Aorta (tissue), 5 donors: ENCODE measurements at regions not wholly inside any gene's neighbourhood (a gene's known extent, or its start where the extent isn't known, plus 50 kb on each side); places are given as distances from the start of the nearest gene placed in this dataset.

ENCODE experiments used
- ATAC-seq: fragments of 200-7000 bp; cut with Tn5 transposase; one replicate; pipeline ENCODE4 v1.9.1; 2022; ENCODE audit warnings: moderate library complexity; ENCODE audit not compliant: low FRiP score
- DNase-seq, 2 donors: peaks; one replicate each; pipeline ENCODE4 v3.0.0-alpha.2; 2020
- H3K27ac ChIP-seq, 2 donors: one replicate each; pipeline ENCODE4 v1.5.1; 2013; ENCODE audit warnings: low read length in 2 of 2, mild to moderate bottlenecking in 2 of 2, moderate library complexity in 2 of 2, control low read depth in 1 of 2, inconsistent platforms in 1 of 2, low read depth in 1 of 2
- H3K27me3 ChIP-seq, 2 donors: one replicate each; pipeline ENCODE4 v1.6.1; 2013; ENCODE audit warnings: control low read depth in 1 of 2, low read length in 1 of 2, mild to moderate bottlenecking in 1 of 2, moderate library complexity in 1 of 2; ENCODE audit not compliant: insufficient read depth in 2 of 2, control insufficient read depth in 1 of 2
- H3K36me3 ChIP-seq, 2 donors: one replicate each; pipeline ENCODE4 v1.6.1; 2013; ENCODE audit warnings: control low read depth in 1 of 2, low read length in 1 of 2, mild to moderate bottlenecking in 1 of 2; ENCODE audit not compliant: insufficient read depth in 2 of 2, control insufficient read depth in 1 of 2
- H3K4me1 ChIP-seq, 2 donors: one replicate each; pipeline ENCODE4 v1.6.1; 2013; ENCODE audit warnings: low read length in 2 of 2, control low read depth in 1 of 2, mild to moderate bottlenecking in 1 of 2, moderate library complexity in 1 of 2; ENCODE audit not compliant: insufficient read depth in 2 of 2, control insufficient read depth in 1 of 2
- H3K4me3 ChIP-seq, 2 donors: one replicate each; pipeline ENCODE4 v1.5.1; 2013; ENCODE audit warnings: low read length in 2 of 2, control low read depth in 1 of 2, mild to moderate bottlenecking in 1 of 2
- H3K9me3 ChIP-seq: one replicate; pipeline ENCODE4 v1.6.1; 2013; ENCODE audit warnings: mild to moderate bottlenecking, low read length; ENCODE audit not compliant: control insufficient read depth
- WGBS, 2 donors: extraction: QIAGEN DNeasy Blood & Tissue Kit; methylation state at CpG; one replicate each; pipeline ENCODE4 v1.1.7; 2013; 5-methylcytosine and 5-hydroxymethylcytosine counted together
- intact Hi-C, 2 donors: fragments of 100-400 bp; cut with DNase I; formaldehyde crosslinking; loops; one replicate each; pipeline versions ENCODE4 v1.14.2 to v1.15.0; 2022
- donor health status: healthy with polysubstance abuse.
- donor health status: Bipolar disorder and iron deficiency.
- donor health status: DM: no; HTN: no; CAD: no.
- donor health status: DM: no; HTN: no; CAD: no.
- donor health status: DM: yes; HTN: yes; CAD: no.

- ATAC-seq, result no peak
- Histone ChIP-seq H3K36me3 (no peaks in the 10 kb centered on the region), H3K9me3 (no peaks in the 10 kb centered on the region), H3K4me3 (no peak overlapping the region), H3K4me1 (no peaks in the 10 kb centered on the region), H3K27ac (no peak overlapping the region), H3K27me3 (no peaks in the 10 kb centered on the region)
- intact Hi-C loops, result no loop called here
- DNase-seq, result no peak
- WGBS, 2 donors, result 86 to 94% methylated on average over 1 of the region's 1 CpG
Measured at GRCh38 chr11:112826788-112827187, 134.4 kb upstream of the NCAM1 start.

- DNase-seq (no peak), ATAC-seq (no peak)
- Histone ChIP-seq H3K9me3 (no peaks in the 10 kb centered on the region), H3K27me3 (no peaks in the 10 kb centered on the region), H3K27ac (no peak overlapping the region), H3K36me3 (no peaks in the 10 kb centered on the region), H3K4me3 (no peak overlapping the region), H3K4me1 (no peaks in the 10 kb centered on the region)
- 80 to 92% methylated on average over 4 of the region's 4 CpGs for WGBS, 2 donors
- intact Hi-C loops, result no loop called here
Measured at GRCh38 chr11:112828421-112828820, 132.8 kb upstream of the NCAM1 start.

DNA sequence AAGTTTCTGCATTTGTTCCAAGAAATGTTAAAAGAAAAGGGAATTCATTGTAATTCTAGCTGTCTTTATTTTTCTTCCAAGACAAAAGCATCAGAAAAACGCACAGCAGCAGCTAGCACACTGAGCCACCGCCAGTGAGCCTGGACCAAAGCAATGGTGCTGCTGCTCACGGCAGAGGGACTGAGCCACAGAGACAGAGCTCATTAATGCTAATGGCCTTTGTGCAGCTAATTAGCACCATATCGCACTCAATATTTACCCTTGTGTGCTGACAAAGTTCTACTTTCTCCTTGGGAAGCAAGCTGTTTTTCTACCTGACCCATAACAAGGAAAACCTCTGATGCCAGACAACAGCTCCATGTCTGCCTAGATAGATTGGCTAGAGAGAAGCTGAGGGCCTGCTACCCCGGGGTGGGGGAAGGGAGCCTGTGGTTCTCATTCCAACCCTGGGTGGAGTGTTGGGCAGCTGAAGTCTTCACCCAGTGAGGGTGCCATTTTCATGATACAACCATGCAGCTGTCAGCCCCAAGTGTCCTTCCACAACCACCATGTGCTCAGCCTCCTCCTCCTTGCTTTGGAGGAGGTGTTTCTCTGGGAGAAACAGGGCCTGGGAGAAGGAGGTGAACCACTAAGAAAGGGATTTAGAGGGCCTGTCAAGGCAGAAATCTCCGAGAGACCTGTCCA, 131.1 kb upstream of the NCAM1 start:
- Histone ChIP-seq H3K36me3 (no peaks in the 10 kb centered on the region), H3K27me3 (no peaks in the 10 kb centered on the region), H3K27ac (no peak overlapping the region), H3K9me3 (no peaks in the 10 kb centered on the region), H3K4me3 (no peak overlapping the region), H3K4me1 (no peaks in the 10 kb centered on the region)
- no peak for ATAC-seq
- no peak for DNase-seq
- intact Hi-C loops, result no loop called here
- WGBS, 2 donors, result 74 to 78% methylated on average over 6 of the region's 6 CpGs

- Histone ChIP-seq H3K9me3 (no peaks in the 10 kb centered on the region), H3K36me3 (no peaks in the 10 kb centered on the region), H3K27me3 (no peaks in the 10 kb centered on the region), H3K4me1 (no peaks in the 10 kb centered on the region), H3K4me3 (no peak overlapping the region), H3K27ac (no peak overlapping the region)
- DNase-seq (no peak), ATAC-seq (no peak)
- 89 to 93% methylated on average over 1 of the region's 1 CpG for WGBS, 2 donors
- intact Hi-C loops, result no loop called here
Measured at GRCh38 chr11:112831041-112831440, 130.2 kb upstream of the NCAM1 start.

DNA sequence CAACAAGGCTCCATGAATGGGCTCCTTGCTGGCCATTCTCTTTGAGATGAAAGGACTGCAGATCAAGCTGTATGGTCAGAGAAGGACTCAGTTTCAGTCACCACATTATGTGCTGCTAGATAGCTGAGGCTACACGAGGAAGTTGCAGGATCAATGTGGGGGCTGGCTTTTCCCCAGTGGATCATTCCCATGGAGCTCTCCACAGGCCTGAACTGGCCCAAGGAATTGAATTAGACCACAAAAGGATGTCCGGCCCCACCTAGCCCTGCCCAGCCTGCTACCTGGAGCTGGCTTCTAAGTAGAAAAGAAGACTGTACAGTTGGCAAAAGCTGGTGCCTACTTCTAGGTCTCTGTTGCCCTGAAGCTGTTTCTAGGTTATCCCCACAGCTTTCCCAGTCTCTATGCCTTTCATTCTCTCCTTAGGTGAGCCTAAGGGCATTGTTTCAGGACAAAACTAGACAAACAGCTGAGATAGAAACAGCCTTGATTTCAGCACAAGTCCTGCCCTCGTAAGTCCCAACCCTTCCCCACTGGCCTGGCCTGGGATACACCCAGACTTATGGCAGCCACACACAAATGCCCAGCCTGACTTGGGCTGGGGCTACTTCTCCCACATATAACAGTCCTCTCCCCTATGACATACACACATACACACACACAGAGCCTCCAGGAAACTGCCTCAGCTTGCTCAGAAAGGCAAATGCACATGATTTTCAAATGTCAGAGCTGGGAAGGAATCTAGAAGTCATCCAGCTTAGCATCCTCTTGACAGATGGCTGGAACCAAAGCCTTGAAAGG, 129.1 kb upstream of the NCAM1 start:
- H3K36me3 ChIP-seq, result no peaks in the 10 kb centered on the region
- no peaks in the 10 kb centered on the region for H3K9me3 ChIP-seq
- H3K27ac ChIP-seq, result no peak overlapping the region
- H3K4me1 ChIP-seq, result no peaks in the 10 kb centered on the region
- H3K27me3 ChIP-seq, result no peaks in the 10 kb centered on the region
- DNase-seq, result no peak
- WGBS, 2 donors, result 93 to 95% methylated on average over 3 of the region's 3 CpGs
- no peak overlapping the region for H3K4me3 ChIP-seq
- no peak for ATAC-seq
- intact Hi-C loops, result no loop called here

DNA sequence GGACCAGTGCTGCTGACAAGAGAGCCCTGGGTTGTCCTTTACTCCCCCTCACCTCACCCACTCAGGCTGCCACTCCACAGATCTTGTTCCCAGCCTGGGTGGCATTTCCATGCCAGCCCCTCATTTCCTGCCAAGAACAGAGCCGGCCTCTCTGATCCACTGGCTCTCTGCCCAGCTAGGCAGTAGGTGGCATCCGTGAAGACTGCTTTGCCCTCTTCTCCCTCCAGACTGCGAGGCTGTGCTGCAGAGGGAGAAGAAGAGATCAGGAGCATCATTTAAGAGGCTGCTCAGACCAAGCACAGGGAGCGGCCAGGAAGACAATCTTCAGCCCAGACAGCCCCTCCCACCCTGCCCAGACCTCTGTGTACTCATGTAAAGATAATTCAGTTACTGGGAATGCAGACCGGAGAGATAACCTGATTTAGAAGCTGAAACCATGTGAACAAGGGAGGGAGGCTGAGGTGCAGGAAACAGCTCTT, 126.9 kb upstream of the NCAM1 start:
- 1 to 4% methylated on average over 4 to 5 of the region's 5 CpGs for WGBS, 2 donors
- no peak overlapping the region for H3K4me3 ChIP-seq
- no peak overlapping the region for H3K27ac ChIP-seq
- no peaks in the 10 kb centered on the region for H3K27me3 ChIP-seq
- H3K9me3 ChIP-seq, result no peaks in the 10 kb centered on the region
- H3K4me1 ChIP-seq, result no peaks in the 10 kb centered on the region
- DNase-seq, result peak; percentile 53 to 79
- intact Hi-C loops, result no loop called here
- peak; percentile 24 for ATAC-seq
- no peaks in the 10 kb centered on the region for H3K36me3 ChIP-seq

DNA sequence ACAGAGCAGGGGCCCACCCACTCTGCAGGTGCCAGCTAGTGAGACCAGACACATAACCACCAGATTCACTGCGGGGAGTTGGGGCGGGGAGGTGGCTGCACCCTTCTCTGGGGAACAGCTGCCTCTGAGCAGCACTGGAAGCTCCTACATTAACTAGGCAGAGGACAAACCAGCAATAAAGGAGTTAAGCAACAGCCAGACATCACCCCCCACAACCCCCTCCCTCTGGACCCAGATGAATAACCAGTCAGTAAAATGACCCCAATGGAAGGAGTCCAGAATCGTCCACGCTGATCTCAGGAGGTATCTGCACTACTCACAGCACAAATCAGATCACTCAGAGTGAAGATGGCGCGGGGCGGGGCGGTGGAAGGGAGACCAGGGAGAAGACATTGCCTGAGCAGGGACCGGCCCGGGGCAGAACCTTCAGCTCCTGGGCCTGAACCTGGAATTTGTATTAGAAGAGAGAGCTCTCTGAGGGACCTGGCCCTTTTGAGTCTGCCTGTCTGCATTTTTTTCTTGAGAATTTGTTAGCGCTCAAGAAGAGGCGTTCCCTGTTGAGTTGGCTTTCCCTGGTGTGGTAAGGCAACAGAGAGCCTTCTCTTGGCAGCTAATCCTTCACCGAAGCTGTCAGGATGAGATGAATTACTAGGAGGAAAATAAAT, 125.5 kb upstream of the NCAM1 start:
- no peaks in the 10 kb centered on the region for H3K4me1 ChIP-seq
- DNase-seq (no peak), ATAC-seq (no peak)
- no peak overlapping the region for H3K27ac ChIP-seq
- no peaks in the 10 kb centered on the region for H3K36me3 ChIP-seq
- no peak overlapping the region for H3K4me3 ChIP-seq
- H3K27me3 ChIP-seq, result no peaks in the 10 kb centered on the region
- WGBS, 2 donors, result 93 to 94% methylated on average over 13 of the region's 13 CpGs
- intact Hi-C loops, result no loop called here
- no peaks in the 10 kb centered on the region for H3K9me3 ChIP-seq

- H3K27me3 ChIP-seq, result no peaks in the 10 kb centered on the region
- H3K4me1 ChIP-seq, result no peaks in the 10 kb centered on the region
- intact Hi-C loops, result no loop called here
- H3K4me3 ChIP-seq, result no peak overlapping the region
- WGBS, 2 donors, result 91 to 93% methylated on average over 9 of the region's 9 CpGs
- no peaks in the 10 kb centered on the region for H3K36me3 ChIP-seq
- DNase-seq (no peak), ATAC-seq (no peak)
- H3K9me3 ChIP-seq, result no peaks in the 10 kb centered on the region
- no peak overlapping the region for H3K27ac ChIP-seq
Measured at GRCh38 chr11:112836256-112836602, 125.0 kb upstream of the NCAM1 start.
